ENCODE measurements at regions not wholly inside any gene's neighbourhood (a gene's known extent, or its start where the extent isn't known, plus 50 kb on each side); places are given as distances from the start of the nearest gene placed in this dataset.

GRCh38 chr4:174045381-174045780 is 238.1 kb downstream of the FBXO8 start:
- ATAC-seq (no peak), DNase-seq (no peak)
- Histone ChIP-seq H3F3A (ENCODE audit: low read length, unreplicated experiment) (no peaks in the 10 kb centered on the region), H2AFZ (ENCODE audit: low read length) (no peak overlapping the region), H3K27me3 (ENCODE audit: low read length) (peaks cover 11% of the 10 kb centered on the region; the same call in 1 of the 2 replicates), H3K4me3 (ENCODE audit: low read length) (no peak overlapping the region), H3K27ac (ENCODE audit: low read length) (no peak overlapping the region), H3K79me2 (ENCODE audit: low read length) (no peaks in the 10 kb centered on the region), H3K4me2 (ENCODE audit: low read length) (no peak overlapping the region), H3K9me3 (ENCODE audit: low read length) (no peaks in the 10 kb centered on the region), H4K20me1 (ENCODE audit: low read length) (no peaks in the 10 kb centered on the region), H3K4me1 (ENCODE audit: insufficient read depth, low read length) (no peaks in the 10 kb centered on the region), H3K9me2 (replicated peaks; ENCODE audit: low read length) (no peaks in the 10 kb centered on the region), H3K9ac (ENCODE audit: low read length) (no peak overlapping the region), H3K36me3 (ENCODE audit: low read depth, low read length) (no peaks in the 10 kb centered on the region)
- BruUV-seq (replicated peaks) = no TSS peak
- ChIA-PET CTCF (no interaction called here), POLR2A (ENCODE audit: unreplicated experiment) (no interaction called here)
- TF ChIP-seq CTCF (conservative IDR thresholded peaks at IDR 0.05; ENCODE audit: low read depth, low read length) (no peak), EZH2phosphoT487 (IDR thresholded peaks at IDR 0.05; ENCODE audit: borderline replicate concordance, low read length) (no peak), EZH2 (IDR thresholded peaks at IDR 0.05; ENCODE audit: low read length, unreplicated experiment) (no peak)
- intact Hi-C loops (cut with micrococcal nuclease) = no loop called here

GRCh38 chr4:174041555-174042105 is 241.8 kb downstream of the FBXO8 start:
- H3K36me3 ChIP-seq (ENCODE audit: low read depth, low read length) = no peaks in the 10 kb centered on the region
- H3K9ac ChIP-seq (ENCODE audit: low read length) = no peak overlapping the region
- TF ChIP-seq EZH2phosphoT487 (IDR thresholded peaks at IDR 0.05; ENCODE audit: borderline replicate concordance, low read length) (no peak), EZH2 (IDR thresholded peaks at IDR 0.05; ENCODE audit: low read length, unreplicated experiment) (no peak), CTCF (conservative IDR thresholded peaks at IDR 0.05; ENCODE audit: low read depth, low read length) (no peak)
- ChIA-PET POLR2A (ENCODE audit: unreplicated experiment) (no interaction called here), CTCF (no interaction called here)
- ATAC-seq (no peak), DNase-seq (no peak)
- intact Hi-C loops (cut with micrococcal nuclease) = no loop called here
- H3K9me3 ChIP-seq (ENCODE audit: low read length) = no peaks in the 10 kb centered on the region
- no peaks in the 10 kb centered on the region for H3K79me2 ChIP-seq (ENCODE audit: low read length)
- H3F3A ChIP-seq (ENCODE audit: low read length, unreplicated experiment) = no peaks in the 10 kb centered on the region
- peaks cover 18% of the 10 kb centered on the region for H3K27me3 ChIP-seq (ENCODE audit: low read length)
- H4K20me1 ChIP-seq (ENCODE audit: low read length) = no peaks in the 10 kb centered on the region
- H3K4me2 ChIP-seq (ENCODE audit: low read length) = no peak overlapping the region
- H3K9me2 ChIP-seq (replicated peaks; ENCODE audit: low read length) = no peaks in the 10 kb centered on the region
- BruUV-seq (replicated peaks) = no TSS peak
- no peaks in the 10 kb centered on the region for H3K4me1 ChIP-seq (ENCODE audit: insufficient read depth, low read length)
- no peak overlapping the region for H3K4me3 ChIP-seq (ENCODE audit: low read length)
- H3K27ac ChIP-seq (ENCODE audit: low read length) = no peak overlapping the region
- H2AFZ ChIP-seq (ENCODE audit: low read length) = no peak overlapping the region

GRCh38 chr4:174040287-174040686 is 243.2 kb downstream of the FBXO8 start:
- Histone ChIP-seq H3K4me2 (ENCODE audit: low read length) (no peak overlapping the region), H3F3A (ENCODE audit: low read length, unreplicated experiment) (no peaks in the 10 kb centered on the region), H3K27ac (ENCODE audit: low read length) (no peak overlapping the region), H3K4me3 (ENCODE audit: low read length) (no peak overlapping the region), H3K4me1 (ENCODE audit: insufficient read depth, low read length) (no peaks in the 10 kb centered on the region), H3K36me3 (ENCODE audit: low read depth, low read length) (no peaks in the 10 kb centered on the region), H4K20me1 (ENCODE audit: low read length) (no peaks in the 10 kb centered on the region), H3K79me2 (ENCODE audit: low read length) (no peaks in the 10 kb centered on the region), H3K27me3 (ENCODE audit: low read length) (peaks cover 20% of the 10 kb centered on the region), H3K9ac (ENCODE audit: low read length) (no peak overlapping the region), H3K9me2 (replicated peaks; ENCODE audit: low read length) (no peaks in the 10 kb centered on the region), H3K9me3 (ENCODE audit: low read length) (no peaks in the 10 kb centered on the region), H2AFZ (ENCODE audit: low read length) (no peak overlapping the region)
- intact Hi-C loops (cut with micrococcal nuclease) = no loop called here
- POLR2A ChIA-PET (ENCODE audit: unreplicated experiment) = no interaction called here
- no peak for TF ChIP-seq CTCF (conservative IDR thresholded peaks at IDR 0.05; ENCODE audit: low read depth, low read length)
- TF ChIP-seq EZH2 (IDR thresholded peaks at IDR 0.05; ENCODE audit: low read length, unreplicated experiment) = no peak
- no peak for TF ChIP-seq EZH2phosphoT487 (IDR thresholded peaks at IDR 0.05; ENCODE audit: borderline replicate concordance, low read length)
- BruUV-seq (replicated peaks) = no TSS peak
- no peak for DNase-seq
- CTCF ChIA-PET = no interaction called here
- ATAC-seq = no peak

Measured in PC-3 (cell line).